D721Med (cell line): ENCODE measurements at regions not wholly inside any gene's neighbourhood (a gene's known extent, or its start where the extent isn't known, plus 50 kb on each side); places are given as distances from the start of the nearest gene placed in this dataset.

Experiments
- DNase-seq: peaks from one replicate; pipeline ENCODE4 v3.0.0; 2011; ENCODE audit warnings: low spot score; ENCODE audit not compliant: insufficient read length
- FAIRE-seq: peaks from 2 replicates; lab custom pipeline; 2011; peaks lifted over from hg19 to GRCh38; lab: Jason Lieb, UNC
- TF ChIP-seq, protein P1 (sequence below): IDR thresholded peaks from 2 replicates; pipeline ENCODE4 v1.5.1; 2012; ENCODE audit warnings: mild to moderate bottlenecking, control low read depth; ENCODE audit not compliant: insufficient read depth; ENCODE audit errors: missing control alignments

DNA sequence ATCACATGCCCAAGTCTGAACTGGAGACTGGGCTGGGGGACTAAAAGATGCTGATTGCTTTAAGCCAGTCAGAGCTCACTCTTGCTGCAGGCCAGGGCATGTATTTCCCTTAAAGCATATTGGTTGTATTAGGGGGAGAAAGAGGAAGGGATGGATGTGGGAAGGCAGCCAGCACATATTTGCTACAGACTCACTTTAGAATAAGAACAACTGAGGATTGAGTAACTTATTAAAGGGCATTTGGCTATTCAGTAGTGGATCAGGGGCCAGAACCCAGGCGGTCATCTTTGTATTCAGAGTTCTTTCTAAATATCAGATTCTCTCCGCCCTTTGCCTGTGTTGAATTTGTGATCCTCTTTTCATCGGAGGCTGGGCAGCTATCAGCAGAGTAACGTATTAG is 231.7 kb downstream of the HAPSTR1 start:
- no peak for DNase-seq

DNA sequence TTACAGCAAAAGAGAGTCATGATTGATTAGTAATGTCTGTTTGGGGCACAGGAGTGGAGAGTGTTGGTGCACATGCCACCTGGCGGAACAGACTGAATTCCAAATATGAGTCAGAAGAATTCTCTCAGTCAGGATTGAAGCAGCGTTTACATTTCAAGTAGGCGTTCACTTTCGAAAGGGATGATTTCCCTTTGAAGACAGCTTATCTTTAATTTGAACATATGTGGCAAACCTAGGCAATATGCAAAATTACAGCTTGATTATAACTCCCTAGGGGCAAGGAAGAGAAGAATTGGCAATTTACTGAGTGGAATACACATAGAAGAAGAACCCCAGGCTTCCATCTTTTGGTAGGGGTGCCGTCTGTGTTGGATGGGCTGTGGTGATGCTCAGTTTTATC is 235.8 kb downstream of the HAPSTR1 start:
- TF ChIP-seq, protein P1, sequence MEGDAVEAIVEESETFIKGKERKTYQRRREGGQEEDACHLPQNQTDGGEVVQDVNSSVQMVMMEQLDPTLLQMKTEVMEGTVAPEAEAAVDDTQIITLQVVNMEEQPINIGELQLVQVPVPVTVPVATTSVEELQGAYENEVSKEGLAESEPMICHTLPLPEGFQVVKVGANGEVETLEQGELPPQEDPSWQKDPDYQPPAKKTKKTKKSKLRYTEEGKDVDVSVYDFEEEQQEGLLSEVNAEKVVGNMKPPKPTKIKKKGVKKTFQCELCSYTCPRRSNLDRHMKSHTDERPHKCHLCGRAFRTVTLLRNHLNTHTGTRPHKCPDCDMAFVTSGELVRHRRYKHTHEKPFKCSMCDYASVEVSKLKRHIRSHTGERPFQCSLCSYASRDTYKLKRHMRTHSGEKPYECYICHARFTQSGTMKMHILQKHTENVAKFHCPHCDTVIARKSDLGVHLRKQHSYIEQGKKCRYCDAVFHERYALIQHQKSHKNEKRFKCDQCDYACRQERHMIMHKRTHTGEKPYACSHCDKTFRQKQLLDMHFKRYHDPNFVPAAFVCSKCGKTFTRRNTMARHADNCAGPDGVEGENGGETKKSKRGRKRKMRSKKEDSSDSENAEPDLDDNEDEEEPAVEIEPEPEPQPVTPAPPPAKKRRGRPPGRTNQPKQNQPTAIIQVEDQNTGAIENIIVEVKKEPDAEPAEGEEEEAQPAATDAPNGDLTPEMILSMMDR, result no peak
- no peak for FAIRE-seq
- no peak for DNase-seq

More for the DNA sequence above, 231.7 kb downstream of the HAPSTR1 start:
- TF ChIP-seq, protein P1, result no peak
- no peak for FAIRE-seq

DNA sequence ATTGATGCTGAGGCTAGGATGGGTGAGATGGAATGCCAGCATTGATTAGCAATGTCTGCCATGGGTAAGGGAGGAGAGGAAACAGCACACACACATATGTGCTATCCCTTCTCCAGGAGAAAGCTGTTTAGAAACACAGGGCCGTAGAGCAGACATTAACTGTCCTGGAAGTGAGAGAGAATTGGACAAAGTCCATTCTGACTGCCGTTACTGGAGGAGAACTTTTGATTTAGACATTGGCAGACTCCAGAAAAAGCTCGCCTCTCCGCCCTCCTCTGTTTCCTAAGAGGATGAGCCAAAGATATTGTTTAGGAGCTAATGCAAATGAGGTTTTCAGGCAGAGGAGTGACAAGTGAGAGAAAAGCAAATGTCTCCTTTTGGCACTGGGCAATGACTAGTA is 237.0 kb downstream of the HAPSTR1 start:
- FAIRE-seq (no peak), DNase-seq (no peak)
- TF ChIP-seq, protein P1, result no peak

DNA sequence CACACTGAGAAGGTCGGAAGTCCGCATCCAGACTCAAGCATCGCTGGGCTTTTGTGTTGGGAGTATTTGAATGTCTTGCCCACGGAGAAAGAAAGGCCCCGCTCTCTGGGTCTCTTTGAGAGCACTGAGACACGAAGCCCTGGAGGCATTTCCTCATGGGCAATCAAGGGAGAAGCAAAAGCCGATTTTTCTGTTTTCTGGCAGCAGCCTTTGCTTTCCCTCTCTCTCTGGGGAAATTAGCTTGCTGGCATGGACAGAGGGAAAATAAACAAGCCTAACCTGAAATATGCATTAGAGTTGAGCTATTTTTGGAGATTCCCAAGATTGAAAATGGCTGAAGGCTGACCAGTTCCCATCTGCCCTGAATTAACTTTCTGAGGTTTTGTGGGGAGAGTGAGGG is 238.7 kb downstream of the HAPSTR1 start:
- FAIRE-seq (no peak), DNase-seq (no peak)
- TF ChIP-seq, protein P1, result no peak

DNA sequence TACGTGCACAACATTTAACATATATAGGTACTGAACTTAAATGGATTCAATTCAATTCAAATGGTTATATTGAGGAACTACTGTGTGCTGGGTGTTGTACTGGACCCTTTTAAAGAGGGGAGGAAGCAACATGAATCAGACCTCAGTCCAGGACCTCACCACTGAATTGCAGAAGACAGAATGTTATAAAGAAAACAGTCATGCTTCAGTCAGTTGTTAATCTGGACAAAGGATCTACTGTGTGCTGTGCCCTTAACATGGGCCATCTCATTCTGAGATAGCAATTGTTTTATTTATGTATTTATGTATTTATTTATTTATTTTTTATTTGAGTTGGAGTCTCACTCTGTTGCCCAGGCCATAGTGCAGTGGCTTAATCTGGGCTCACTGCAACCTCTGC is 240.1 kb downstream of the HAPSTR1 start:
- TF ChIP-seq, protein P1, result no peak
- FAIRE-seq (no peak), DNase-seq (no peak)

DNA sequence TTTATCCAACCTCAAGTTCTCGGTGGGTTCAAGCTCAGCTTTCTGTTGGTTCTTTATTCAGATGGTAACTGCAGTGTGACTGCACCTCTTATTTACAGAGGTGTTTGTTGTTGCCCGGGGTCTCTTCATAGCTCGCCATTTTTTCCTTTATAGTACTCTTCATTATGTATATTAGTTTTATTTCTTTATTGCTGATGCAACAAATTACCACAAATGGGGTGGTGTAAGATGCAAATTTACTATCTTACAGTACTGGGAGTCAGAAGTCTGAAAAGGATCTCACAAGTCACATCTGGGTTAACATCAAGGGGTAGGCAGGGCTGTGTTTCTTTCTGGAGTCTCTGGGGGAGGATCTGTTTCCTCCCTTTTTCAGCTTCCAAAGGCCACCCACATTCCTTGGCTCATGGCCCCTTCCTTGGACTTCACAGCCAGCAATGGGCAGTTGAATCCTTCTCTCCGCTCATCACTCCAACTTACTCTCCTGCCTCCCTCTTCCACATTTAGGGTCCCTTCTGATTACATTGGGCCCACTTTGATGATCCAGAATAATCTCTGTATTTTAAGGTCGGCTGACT is 241.2 kb downstream of the HAPSTR1 start:
- TF ChIP-seq, protein P1, result no peak
- FAIRE-seq, result no peak

DNA sequence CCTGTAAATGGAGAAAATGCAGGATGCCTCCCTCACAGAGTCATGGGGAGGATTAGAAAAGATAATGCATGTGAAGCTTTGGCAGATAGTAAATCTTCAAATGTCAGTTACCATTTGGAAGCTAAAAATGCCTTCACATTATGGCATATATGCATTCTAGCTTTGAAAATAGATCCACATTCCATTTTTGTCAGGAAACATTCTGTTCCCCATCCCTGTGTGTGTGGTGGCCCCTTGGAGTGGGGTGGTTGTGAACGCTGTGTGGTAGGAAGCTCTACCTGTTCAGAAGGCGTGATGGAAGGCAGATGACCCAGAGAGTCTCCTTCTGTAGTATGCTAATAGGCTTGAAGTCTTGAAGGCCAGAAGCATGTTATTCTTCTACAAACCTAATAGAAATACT is 242.0 kb downstream of the HAPSTR1 start:
- FAIRE-seq (no peak), DNase-seq (no peak)
- TF ChIP-seq, protein P1, result no peak

More for the DNA sequence above, 241.2 kb downstream of the HAPSTR1 start:
- DNase-seq, result no peak
